ENCODE measurements at regions not wholly inside any gene's neighbourhood (a gene's known extent, or its start where the extent isn't known, plus 50 kb on each side); places are given as distances from the start of the nearest gene placed in this dataset.

DNA sequence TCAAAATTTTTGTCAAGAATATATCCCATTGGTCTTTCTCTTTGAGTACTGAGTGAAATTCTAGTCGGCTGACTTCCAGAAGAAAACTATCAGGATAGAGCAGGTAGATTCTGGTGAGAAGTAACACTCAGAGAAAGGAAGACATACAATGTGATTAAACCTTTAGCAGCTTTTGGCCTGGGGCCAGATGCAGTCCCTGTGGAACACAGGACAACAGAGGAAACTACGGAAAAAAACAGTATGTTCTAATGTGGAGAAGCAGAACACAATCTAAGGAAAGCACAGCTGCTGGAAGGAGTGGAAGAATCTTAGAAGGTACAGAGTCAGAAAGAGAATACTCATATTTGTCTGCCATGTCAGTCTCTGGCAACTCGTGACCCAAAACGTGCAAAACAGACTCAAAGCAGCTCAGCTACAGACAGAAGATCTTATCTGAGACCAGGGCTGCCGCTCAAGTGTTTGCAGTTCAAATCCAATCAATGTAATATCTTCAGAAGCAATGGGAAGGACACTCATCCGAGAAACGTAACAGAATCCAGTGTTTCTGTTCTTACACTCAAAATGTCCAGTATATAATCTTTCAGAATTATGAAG lies 283.8 kb downstream of the MRPL39 start:
- no peak for DNase-seq

- DNase-seq = no peak
These were observed 293.0 kb downstream of the MRPL39 start for GRCh38 chr21:25314247-25314646.

- no peak for DNase-seq
These were observed 293.5 kb downstream of the MRPL39 start for GRCh38 chr21:25313829-25314228.

- DNase-seq = no peak
These were observed 299.8 kb downstream of the MRPL39 start for GRCh38 chr21:25307489-25307888.

DNA sequence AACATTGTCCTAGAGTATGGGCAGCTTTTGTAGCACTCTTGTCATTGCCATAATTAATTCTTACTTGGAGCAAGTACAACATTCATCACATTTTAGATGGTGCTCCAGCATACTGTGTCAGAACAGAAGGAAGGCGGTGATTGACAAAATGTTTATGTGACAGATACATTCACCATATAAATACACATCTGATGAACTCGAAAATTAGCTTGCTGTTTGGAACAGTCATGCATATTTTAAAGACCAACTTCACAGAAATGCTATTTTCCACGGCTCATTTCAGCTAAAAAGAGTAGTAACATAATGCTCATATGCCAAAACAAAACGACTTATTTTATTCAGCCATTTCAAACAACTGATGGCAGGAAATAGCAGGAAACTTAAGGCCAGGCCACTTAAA lies 302.7 kb downstream of the MRPL39 start:
- no peak for DNase-seq

DNA sequence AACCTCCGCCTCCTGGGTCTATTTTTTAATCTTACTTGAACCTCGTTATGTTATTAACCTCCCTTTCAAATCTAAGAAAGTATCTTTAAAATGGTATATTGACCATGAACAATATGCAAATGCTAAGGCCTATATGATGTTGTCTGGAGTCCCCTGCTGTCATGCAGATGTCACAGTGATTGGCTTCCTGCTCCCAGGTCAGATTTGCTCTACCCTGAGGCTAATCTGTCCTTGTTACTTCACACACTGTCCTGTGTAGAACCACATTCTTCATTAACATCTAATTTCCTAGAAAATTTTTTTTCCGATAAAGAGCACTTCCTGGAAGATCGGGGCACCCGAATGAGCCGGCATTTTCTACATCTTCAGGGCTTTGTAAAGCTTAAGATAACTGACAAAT lies 306.6 kb downstream of the MRPL39 start:
- DNase-seq = no peak

DNA sequence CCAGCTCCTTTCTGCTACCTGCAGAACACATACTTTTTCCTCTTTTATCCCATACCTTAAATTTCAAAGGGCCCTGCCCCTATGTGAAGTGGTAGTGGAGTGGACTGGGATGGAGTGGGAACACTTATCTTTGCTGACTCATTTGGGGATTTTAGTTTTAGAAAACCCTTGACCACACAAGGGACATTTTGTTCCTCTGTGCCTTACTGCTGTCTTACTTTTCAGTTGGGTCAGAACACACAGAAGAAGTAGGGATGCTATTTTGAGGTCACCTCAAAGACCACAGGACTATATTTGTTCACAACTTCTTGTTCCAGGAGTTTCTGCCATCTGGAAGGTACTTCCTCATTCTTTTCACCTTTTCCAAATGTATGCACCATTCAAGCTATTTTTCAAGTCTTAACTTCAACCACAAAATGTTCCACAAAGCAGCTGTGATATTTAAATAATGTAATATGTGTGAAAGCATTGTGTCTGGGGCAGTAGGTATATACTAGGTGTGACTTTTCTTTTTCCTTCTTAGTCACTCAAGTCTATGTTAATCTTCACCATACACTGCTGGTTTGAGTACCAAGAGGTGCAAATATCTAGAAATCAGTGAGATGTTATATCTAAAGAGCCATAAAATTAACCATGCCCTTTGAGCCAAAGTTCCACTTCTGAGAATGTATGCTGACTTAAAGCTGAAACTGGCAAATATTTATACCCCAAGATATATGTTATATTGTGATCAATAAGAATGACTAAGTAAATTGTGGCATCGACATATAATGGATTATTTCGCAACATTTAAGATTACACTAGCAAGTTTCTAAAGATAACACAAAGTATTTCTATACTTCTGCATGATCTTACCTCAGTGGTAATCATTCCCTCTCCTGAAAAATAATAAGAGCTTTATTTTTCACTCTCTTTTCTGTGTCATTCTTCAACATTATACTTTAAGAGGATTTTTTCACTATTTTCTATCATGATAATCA lies 308.5 kb downstream of the MRPL39 start:
- DNase-seq = no peak

DNA sequence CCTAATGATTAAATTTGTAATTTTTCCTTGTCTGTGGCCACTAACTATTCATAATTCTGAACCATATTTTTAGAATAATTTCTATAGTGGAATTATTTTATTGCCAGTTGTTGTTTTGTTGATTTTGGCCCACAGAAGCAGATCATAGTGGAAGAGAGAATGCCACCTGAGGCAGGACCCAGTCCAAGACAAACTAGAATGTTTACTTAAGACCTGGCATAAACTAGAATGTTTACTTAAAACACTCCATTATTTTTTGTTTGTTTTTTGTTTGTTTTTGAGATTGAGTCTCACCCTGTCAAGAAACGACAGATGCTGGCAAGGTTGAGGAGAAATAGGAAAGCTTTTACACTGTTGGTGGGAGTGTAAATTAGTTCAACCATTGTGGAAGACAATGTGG lies 310.2 kb downstream of the MRPL39 start:
- no peak for DNase-seq

DNA sequence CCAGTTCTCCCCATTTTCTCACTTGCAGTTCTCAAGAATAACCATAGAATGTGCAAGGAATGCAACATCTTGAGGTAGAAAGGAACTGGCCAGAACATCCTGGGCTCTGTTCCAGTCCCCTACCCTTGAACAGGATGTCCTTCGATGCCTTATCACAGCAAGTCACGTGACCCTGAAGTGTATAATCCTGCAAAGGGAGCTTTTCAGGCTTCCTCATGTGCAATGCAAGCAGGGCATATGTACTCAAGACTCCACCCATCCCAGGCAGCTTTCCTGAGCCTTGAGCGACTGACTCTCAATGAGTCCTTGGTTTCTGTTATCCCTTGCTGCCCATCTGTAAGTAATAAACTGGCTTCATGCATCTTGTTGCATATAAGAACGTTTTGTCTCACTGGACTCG lies 311.0 kb downstream of the MRPL39 start:
- no peak for DNase-seq

- no peak for DNase-seq
These were observed 314.9 kb downstream of the MRPL39 start for GRCh38 chr21:25292396-25292795.

DNA sequence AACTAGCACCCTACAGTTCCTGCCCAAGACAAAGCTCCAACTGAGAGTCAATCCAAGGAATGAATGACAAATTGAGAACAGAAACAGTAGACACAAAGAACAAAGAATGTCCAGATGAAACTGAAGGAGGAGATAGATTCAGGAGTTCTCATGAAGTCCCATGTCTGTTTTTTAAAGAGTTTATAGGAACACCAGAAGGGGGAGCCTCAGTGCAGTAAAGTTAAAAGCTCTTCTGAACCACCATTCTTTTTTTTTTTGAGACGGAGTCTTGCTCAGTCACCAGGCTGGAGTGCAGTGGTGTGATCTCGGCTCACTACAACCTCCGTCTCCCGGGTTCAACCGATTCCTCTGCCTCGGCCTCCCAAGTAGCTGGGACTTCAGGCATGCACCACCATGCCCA lies 323.6 kb downstream of the MRPL39 start:
- DNase-seq = peak; percentile 10

GRCh38 chr21:25281134-25281533 lies 326.1 kb downstream of the MRPL39 start:
- DNase-seq = no peak

GRCh38 chr21:25280061-25280460 lies 327.2 kb downstream of the MRPL39 start:
- no peak for DNase-seq

DNA sequence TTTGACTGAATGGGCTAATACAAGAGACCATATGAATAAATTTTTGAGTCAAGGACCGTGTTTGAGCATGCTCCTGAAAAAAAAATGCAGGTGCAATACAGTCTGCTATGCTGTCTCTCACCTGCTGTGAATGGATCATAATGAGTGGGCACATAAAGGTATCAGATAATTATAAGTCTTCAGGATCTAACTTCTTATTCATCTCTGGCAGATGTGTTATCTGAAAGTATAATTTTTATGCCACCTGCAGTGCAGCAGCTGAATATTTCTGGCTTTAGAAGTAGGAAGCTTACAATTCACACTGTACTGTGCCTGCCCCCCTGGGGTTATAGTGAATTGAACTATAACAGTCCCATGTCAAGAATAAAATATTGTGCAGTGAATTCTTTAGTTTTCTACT lies 333.3 kb downstream of the MRPL39 start:
- no peak for DNase-seq

DNA sequence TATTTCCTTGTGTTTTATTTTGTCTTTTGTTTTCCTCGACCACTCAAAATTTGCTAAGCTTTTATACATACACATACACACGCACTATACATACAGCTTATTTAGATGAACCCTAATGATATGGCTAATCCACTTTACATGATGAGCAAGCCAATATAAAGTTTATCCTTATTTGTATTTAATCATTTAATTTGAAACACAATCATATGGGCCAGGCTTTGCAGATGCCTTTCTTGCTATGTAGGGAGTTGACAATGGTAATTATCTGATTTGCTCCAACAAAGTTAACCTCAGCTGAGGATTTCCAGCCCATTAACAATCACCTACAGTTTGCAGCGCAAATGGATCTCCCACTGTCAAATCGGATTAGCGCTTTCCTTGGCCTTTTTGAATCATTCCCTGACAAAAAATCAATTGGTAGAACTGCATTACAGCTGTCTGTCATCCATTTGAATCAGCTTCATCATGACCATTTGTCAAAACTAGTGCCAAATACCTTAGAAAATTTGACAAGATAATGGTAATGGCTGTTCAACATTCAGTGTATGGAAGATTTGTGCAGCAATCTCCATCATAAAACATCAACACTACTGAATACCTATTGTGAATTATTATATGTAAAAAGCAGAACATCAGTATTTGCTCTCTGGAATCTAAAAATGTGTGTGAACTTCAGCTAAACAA lies 352.6 kb downstream of the MRPL39 start:
- DNase-seq = no peak

GRCh38 chr21:25246546-25246945 lies 360.7 kb downstream of the MRPL39 start:
- DNase-seq = no peak

GRCh38 chr21:25244735-25245134 lies 362.5 kb downstream of the MRPL39 start:
- DNase-seq = no peak

GRCh38 chr21:25243808-25244207 lies 363.5 kb downstream of the MRPL39 start:
- no peak for DNase-seq

DNA sequence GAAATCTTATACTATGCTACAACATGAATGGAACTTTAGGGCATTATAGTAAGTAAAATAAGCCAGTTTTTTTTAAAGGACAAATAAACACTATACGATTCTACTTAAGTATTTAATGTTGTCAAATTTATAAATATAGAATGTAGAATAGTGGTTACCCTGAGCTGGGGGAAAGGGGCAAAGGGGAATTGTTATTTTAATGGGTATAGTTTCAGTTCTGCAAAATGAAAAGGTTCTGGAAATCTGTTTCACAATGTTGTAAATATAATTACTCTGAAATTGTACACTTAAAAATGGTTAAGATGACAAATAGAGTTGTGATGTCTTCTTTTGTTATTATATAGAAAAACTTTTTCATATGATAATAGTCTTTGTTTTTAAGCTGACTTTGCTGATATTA lies 366.3 kb downstream of the MRPL39 start:
- DNase-seq = no peak

DNA sequence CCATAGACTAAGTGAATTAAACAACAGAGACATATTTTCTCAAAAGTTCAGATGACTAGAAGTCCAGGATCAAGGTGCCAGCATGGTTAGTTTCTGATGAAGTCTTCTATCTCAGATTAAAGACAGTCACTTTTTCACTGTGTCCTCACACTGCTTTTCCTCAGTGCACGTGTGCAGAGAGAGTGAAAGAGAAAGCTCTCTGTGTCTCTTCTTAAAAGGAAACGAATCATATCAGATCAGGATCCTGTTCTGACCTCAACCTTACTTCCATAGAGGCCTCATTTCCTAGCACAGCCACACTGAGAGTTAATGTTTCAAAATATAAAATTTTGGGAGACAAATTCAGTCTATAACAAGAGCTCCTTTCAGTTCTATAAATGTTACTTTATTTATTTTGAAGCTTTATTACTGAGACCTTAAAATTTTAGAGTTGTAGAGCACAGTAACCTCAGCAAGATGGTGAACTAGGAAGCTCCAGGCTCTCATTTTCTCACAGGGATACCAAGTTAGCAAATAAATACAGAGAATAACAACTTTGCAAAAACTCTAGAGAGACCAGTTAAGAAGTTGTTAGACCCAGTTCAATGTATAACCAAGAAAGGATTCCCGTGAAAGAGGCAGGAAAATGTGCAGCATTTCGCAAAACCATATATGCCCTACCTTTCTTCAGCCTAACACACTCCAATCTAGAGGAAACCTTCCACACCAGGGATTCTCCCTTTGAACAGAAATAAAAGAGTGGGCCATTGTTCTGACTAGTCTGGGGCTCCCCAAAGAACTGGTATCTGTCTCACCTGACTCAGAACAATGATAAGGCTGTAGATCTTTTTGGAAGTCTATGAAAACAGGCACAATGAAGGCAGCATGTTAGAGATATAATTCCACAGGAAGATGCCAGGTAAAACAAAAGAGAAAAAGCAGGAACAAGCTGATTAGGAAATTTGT lies 372.2 kb downstream of the MRPL39 start:
- no peak for DNase-seq

DNA sequence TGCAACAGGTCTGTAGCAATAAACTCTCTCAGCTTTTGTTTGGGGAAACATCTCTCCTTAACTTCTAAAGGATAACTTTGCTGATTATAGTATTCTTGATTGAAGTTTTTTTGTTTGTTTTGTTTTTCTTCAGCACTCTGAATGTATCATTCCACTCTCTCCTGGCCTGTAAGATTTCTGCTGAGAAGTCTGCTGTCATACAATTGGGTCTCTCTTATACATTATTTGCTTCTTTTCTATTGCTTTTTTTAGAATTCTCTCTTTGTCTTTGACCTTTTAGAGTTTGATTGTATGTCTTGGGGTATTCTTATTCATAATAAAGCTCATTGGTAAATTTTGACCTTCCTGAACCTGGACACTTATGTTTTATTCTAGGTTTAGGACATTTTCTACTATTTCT lies 386.3 kb downstream of the MRPL39 start:
- DNase-seq = no peak

DNA sequence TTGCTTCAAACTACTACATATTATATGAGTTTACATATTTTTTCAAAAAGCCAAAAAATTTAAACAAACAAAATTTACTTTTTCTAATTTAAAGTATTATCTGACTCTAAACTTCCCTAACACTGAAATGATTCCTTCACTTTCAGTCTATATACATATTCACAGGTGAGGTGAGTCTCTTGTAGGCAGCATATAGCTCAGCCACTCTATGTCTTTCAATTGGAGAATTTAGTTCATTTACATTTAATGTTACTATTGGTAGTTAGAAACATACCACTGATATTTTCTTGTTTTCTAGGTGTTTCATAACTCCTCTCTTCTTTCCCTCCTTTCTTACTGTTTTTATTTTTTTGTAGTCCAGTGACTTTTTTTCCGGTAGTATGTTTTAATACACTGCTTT lies 387.1 kb downstream of the MRPL39 start:
- DNase-seq = no peak

Measured in CD4-positive, alpha-beta T cell treated with Interleukin-12 subunit alpha and Interleukin-12 subunit beta, for 1 hour (primary cell).